ENCODE measurements at regions not wholly inside any gene's neighbourhood (a gene's known extent, or its start where the extent isn't known, plus 50 kb on each side); places are given as distances from the start of the nearest gene placed in this dataset.

GRCh38 chr3:70647094-70647493 lies 334.7 kb upstream of the MDFIC2 start:
- TF ChIP-seq CTCF (IDR thresholded peaks at IDR 0.05) (no peak), POLR2A (IDR thresholded peaks at IDR 0.05) (no peak)

Data from uterus (tissue), 2 donors.